HL-60 (cell line): ENCODE measurements at regions not wholly inside any gene's neighbourhood (a gene's known extent, or its start where the extent isn't known, plus 50 kb on each side); places are given as distances from the start of the nearest gene placed in this dataset.

Source experiments
- DNase-seq, 2 experiments: peaks; one replicate each; pipeline ENCODE4 v3.0.0-alpha.2; 2010 to 2020; ENCODE audit warnings: low read depth in 1 of 2, low spot score in 1 of 2
- H3K27ac ChIP-seq: fragments of 250-450 bp; sonication (Bioruptor Pico); replicated peaks from 2 replicates; pipeline ENCODE4 v1.5.1; 2020; ENCODE audit warnings: mild to moderate bottlenecking, moderate library complexity
- H3K27me3 ChIP-seq: fragments of 250-450 bp; sonication (Bioruptor Pico); 2 replicates; pipeline ENCODE4 v1.5.1; 2021; ENCODE audit warnings: mild to moderate bottlenecking, moderate library complexity; ENCODE audit not compliant: insufficient read depth, poor library complexity, severe bottlenecking
- H3K4me3 ChIP-seq: replicated peaks from 2 replicates; pipeline ENCODE4 v1.5.1; 2011; ENCODE audit warnings: mild to moderate bottlenecking, control low read depth, low read length; ENCODE audit not compliant: insufficient read depth
- GABPA ChIP-seq: IDR thresholded peaks from 2 replicates; pipeline ENCODE4 v1.6.1; 2012; ENCODE audit warnings: low read depth
- POLR2AphosphoS5 ChIP-seq: IDR thresholded peaks from 2 replicates; pipeline ENCODE4 v1.6.1; 2012; ENCODE audit warnings: low read depth
- SPI1 ChIP-seq: IDR thresholded peaks from 2 replicates; pipeline ENCODE4 v1.6.1; 2012; ENCODE audit warnings: low read depth, mild to moderate bottlenecking, borderline replicate concordance
- TF ChIP-seq, protein P1 (sequence below): IDR thresholded peaks from one replicate; pipeline ENCODE4 v1.5.1; 2011; ENCODE audit warnings: low read length, control low read depth, inconsistent platforms; ENCODE audit not compliant: insufficient read depth
- TF ChIP-seq, protein P2 (sequence below): IDR thresholded peaks from 2 replicates; pipeline ENCODE4 v1.6.1; 2012; ENCODE audit warnings: low read depth; ENCODE audit not compliant: insufficient replicate concordance

DNA sequence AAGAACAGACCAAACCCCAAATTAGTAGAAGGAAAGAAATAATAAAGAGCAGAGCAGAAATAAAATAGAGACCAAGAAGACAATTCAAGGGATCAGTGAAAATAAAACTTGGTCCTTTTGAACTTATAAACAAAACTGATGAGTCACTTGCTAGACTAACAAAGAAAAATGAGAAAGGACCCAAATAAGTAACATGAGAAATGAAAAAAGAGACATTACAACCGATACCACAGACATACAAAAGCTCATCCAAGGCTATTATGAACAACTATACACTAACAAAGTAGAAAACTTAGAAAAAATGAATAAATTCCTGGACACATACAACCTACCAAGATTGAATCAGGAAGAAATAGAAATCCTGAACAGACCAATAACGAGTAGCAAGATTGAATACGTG, 414.5 kb downstream of the HTR7 start:
- no peaks in the 10 kb centered on the region for H3K27me3 ChIP-seq
- TF ChIP-seq SPI1, result no peak
- TF ChIP-seq, protein P1, sequence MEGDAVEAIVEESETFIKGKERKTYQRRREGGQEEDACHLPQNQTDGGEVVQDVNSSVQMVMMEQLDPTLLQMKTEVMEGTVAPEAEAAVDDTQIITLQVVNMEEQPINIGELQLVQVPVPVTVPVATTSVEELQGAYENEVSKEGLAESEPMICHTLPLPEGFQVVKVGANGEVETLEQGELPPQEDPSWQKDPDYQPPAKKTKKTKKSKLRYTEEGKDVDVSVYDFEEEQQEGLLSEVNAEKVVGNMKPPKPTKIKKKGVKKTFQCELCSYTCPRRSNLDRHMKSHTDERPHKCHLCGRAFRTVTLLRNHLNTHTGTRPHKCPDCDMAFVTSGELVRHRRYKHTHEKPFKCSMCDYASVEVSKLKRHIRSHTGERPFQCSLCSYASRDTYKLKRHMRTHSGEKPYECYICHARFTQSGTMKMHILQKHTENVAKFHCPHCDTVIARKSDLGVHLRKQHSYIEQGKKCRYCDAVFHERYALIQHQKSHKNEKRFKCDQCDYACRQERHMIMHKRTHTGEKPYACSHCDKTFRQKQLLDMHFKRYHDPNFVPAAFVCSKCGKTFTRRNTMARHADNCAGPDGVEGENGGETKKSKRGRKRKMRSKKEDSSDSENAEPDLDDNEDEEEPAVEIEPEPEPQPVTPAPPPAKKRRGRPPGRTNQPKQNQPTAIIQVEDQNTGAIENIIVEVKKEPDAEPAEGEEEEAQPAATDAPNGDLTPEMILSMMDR, result no peak
- no peak for TF ChIP-seq GABPA
- no peak for TF ChIP-seq POLR2AphosphoS5
- TF ChIP-seq, protein P2, sequence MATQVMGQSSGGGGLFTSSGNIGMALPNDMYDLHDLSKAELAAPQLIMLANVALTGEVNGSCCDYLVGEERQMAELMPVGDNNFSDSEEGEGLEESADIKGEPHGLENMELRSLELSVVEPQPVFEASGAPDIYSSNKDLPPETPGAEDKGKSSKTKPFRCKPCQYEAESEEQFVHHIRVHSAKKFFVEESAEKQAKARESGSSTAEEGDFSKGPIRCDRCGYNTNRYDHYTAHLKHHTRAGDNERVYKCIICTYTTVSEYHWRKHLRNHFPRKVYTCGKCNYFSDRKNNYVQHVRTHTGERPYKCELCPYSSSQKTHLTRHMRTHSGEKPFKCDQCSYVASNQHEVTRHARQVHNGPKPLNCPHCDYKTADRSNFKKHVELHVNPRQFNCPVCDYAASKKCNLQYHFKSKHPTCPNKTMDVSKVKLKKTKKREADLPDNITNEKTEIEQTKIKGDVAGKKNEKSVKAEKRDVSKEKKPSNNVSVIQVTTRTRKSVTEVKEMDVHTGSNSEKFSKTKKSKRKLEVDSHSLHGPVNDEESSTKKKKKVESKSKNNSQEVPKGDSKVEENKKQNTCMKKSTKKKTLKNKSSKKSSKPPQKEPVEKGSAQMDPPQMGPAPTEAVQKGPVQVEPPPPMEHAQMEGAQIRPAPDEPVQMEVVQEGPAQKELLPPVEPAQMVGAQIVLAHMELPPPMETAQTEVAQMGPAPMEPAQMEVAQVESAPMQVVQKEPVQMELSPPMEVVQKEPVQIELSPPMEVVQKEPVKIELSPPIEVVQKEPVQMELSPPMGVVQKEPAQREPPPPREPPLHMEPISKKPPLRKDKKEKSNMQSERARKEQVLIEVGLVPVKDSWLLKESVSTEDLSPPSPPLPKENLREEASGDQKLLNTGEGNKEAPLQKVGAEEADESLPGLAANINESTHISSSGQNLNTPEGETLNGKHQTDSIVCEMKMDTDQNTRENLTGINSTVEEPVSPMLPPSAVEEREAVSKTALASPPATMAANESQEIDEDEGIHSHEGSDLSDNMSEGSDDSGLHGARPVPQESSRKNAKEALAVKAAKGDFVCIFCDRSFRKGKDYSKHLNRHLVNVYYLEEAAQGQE, result no peak

DNA sequence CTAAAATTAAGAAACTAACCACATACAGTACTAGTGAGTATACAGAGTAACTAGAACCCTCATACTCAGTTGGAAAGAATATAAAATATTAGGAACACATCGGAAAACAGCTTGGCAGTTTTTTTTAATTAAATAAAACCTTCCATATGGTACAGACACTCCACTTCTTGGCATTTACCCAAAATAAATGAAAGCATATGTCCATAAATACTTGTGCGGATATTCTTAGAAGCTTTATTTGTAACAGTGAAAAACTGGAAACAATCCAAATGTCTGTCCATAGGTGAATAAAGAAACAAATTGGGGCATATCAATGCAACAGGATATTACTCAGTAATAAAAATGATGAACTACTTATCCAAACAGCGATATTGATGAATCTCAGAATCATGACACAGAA, 410.0 kb downstream of the HTR7 start:
- Histone ChIP-seq H3K27me3 (no peaks in the 10 kb centered on the region), H3K4me3 (no peak overlapping the region), H3K27ac (no peak overlapping the region)
- TF ChIP-seq, protein P1, result no peak
- TF ChIP-seq POLR2AphosphoS5 (no peak), GABPA (no peak), SPI1 (no peak)
- TF ChIP-seq, protein P2, result no peak
- DNase-seq, result no peak

More for the DNA sequence above, 414.5 kb downstream of the HTR7 start:
- no peak overlapping the region for H3K4me3 ChIP-seq
- no peak overlapping the region for H3K27ac ChIP-seq
- DNase-seq, result no peak

DNA sequence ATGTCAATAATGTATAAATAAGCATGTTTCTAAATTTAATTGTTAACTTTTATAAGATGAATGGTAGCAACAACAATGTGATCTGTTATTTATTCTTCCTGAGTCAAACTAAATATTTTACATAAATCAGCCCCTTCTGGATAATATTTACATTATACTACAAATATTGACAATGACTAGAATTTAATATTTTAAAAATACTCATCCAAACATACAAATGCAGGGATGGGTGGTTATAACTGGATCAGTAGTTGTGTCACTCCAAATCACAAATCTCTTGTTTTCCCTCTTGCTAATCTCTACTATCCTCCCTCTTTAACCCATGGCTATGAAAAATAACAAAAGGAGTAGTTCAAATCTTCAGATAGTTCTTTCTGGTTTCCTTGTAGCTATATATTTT, 407.0 kb downstream of the HTR7 start:
- H3K4me3 ChIP-seq, result no peak overlapping the region

More for the DNA sequence above, 407.0 kb downstream of the HTR7 start:
- TF ChIP-seq, protein P2, result no peak
- no peak for TF ChIP-seq POLR2AphosphoS5
- TF ChIP-seq, protein P1, result no peak
- no peak for TF ChIP-seq GABPA
- no peak for TF ChIP-seq SPI1
- H3K27ac ChIP-seq, result no peak overlapping the region
- no peak for DNase-seq
- H3K27me3 ChIP-seq, result no peaks in the 10 kb centered on the region
